Esophagus muscularis mucosa (tissue), 4 donors: ENCODE measurements at regions not wholly inside any gene's neighbourhood (a gene's known extent, or its start where the extent isn't known, plus 50 kb on each side); places are given as distances from the start of the nearest gene placed in this dataset.

Experiments
- DNase-seq: peaks from one replicate; pipeline ENCODE4 v3.0.0-alpha.2; 2017; ENCODE audit errors: extremely low spot score
- H3K27ac ChIP-seq, 4 donors: fragments of 200-600 bp; sonication (generic); replicated peaks in 1 of 4; 1 replicate in 3 of 4; 2 replicates in 1 of 4; pipeline ENCODE4 v1.5.1; 2016 to 2019; ENCODE audit warnings: mild to moderate bottlenecking in 1 of 4
- H3K27me3 ChIP-seq, 4 donors: fragments of 200-600 bp; sonication (generic); one replicate each; pipeline versions ENCODE4 v1.5.1 to v1.6.0; 2016 to 2019
- H3K36me3 ChIP-seq, 4 donors: fragments of 200-600 bp; sonication (generic); one replicate each; pipeline ENCODE4 v1.5.1; 2016 to 2019
- H3K4me1 ChIP-seq, 4 donors: fragments of 200-600 bp; sonication (generic); one replicate each; pipeline ENCODE4 v1.5.1; 2016 to 2019
- H3K4me3 ChIP-seq, 4 donors: fragments of 200-600 bp; sonication (generic); 1 replicate in 2 of 4; 2 replicates in 2 of 4; pipeline ENCODE4 v1.5.1; 2016 to 2019; ENCODE audit warnings: mild to moderate bottlenecking in 4 of 4, moderate library complexity in 1 of 4
- H3K9me3 ChIP-seq, 4 donors: fragments of 200-600 bp; sonication (generic); 1 replicate in 3 of 4; 2 replicates in 1 of 4; pipeline ENCODE4 v1.5.1; 2016 to 2019
- CTCF ChIP-seq, 3 experiments: fragments of 200-600 bp in 2 of 3; fragments of 450-650 bp in 1 of 3; sonication (generic) in 2 of 3; IDR thresholded peaks; one replicate each; pipeline ENCODE4 v1.5.1; 2017 to 2019; ENCODE audit warnings: antibody characterized with exemption in 3 of 3, mild to moderate bottlenecking in 2 of 3, moderate library complexity in 1 of 3
- EP300 ChIP-seq: sonication (generic); formaldehyde crosslinking; IDR thresholded peaks from one replicate; pipeline ENCODE4 v1.6.1; 2017; ENCODE audit warnings: antibody characterized with exemption
- POLR2A ChIP-seq: fragments of 450-650 bp; IDR thresholded peaks from one replicate; pipeline ENCODE4 v1.6.1; 2017; ENCODE audit warnings: antibody characterized with exemption, moderate library complexity, mild to moderate bottlenecking, low read depth
- POLR2AphosphoS5 ChIP-seq, 2 donors: sonication (generic); formaldehyde crosslinking; IDR thresholded peaks; one replicate each; pipeline ENCODE4 v1.6.1; 2017; ENCODE audit warnings: antibody characterized with exemption in 2 of 2
- WGBS: methylation state at CpG from one replicate; pipeline ENCODE4 v1.1.5; 2018; 5-methylcytosine and 5-hydroxymethylcytosine counted together
- intact Hi-C: fragments of 100-400 bp; cut with DNase I; formaldehyde crosslinking; loops from one replicate; pipeline ENCODE4 v1.15.1; 2023

GRCh38 chr11:32006799-32007388 lies 84.0 kb upstream of the RCN1 start:
- peaks cover 0 to 47% (median 0%) of the 10 kb centered on the region in 4 donors for H3K27me3 ChIP-seq
- no peak for DNase-seq
- TF ChIP-seq CTCF (IDR thresholded peaks at IDR 0.05) (peak in 2 of 3 experiments; percentile 37 to 53), EP300 (no peak)
- H3K9me3 ChIP-seq = no peaks in the 10 kb centered on the region
- no peaks in the 10 kb centered on the region for H3K36me3 ChIP-seq
- H3K27ac ChIP-seq = no peak overlapping the region
- H3K4me3 ChIP-seq = no peak overlapping the region
- WGBS = 8% methylated on average over 5 of the region's 5 CpGs
- no peaks in the 10 kb centered on the region for H3K4me1 ChIP-seq
- intact Hi-C loops = no loop called here

- WGBS = 95% methylated on average over 13 of the region's 13 CpGs
- TF ChIP-seq POLR2A (no peak), CTCF (IDR thresholded peaks at IDR 0.05) (no peak), POLR2AphosphoS5 (IDR thresholded peaks at IDR 0.05) (no peak), EP300 (no peak)
- intact Hi-C loops = no loop called here
Measured at GRCh38 chr11:32005786-32006416, 85.0 kb upstream of the RCN1 start.

DNA sequence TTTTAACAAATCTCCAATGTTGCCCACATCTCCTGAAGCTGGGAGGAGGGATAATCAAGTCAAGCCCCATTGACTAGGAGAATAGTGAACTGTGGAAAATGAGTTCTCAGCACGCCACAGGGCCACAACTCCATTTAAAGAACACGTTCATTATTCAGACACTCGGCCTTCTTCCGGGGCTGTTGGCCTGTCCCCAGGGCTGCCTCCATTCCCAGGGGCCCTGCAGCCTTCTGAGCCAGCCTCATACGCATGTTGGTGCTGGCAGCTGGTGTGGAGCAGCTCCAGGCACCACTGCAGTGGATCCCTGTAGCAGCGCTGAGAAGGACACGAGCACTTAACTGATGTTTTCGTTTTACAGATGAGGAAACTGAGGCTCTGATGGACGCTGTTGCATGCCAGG lies 87.5 kb upstream of the RCN1 start:
- Histone ChIP-seq H3K27me3 (peaks cover 0 to 37% (median 0%) of the 10 kb centered on the region in 4 donors), H3K4me1 (no peaks in the 10 kb centered on the region), H3K36me3 (no peaks in the 10 kb centered on the region), H3K9me3 (no peaks in the 10 kb centered on the region), H3K4me3 (no peak overlapping the region), H3K27ac (no peak overlapping the region)
- 76% methylated on average over 8 of the region's 9 CpGs for WGBS
- no peak for DNase-seq
- TF ChIP-seq POLR2AphosphoS5 (IDR thresholded peaks at IDR 0.05) (no peak), EP300 (no peak), CTCF (IDR thresholded peaks at IDR 0.05) (no peak), POLR2A (no peak)
- intact Hi-C loops = no loop called here

More at GRCh38 chr11:32005786-32006416, 85.0 kb upstream of the RCN1 start:
- H3K27me3 ChIP-seq = peaks cover 0 to 45% (median 0%) of the 10 kb centered on the region in 4 donors
- no peak for DNase-seq
- H3K27ac ChIP-seq = no peak overlapping the region
- no peaks in the 10 kb centered on the region for H3K9me3 ChIP-seq
- no peak overlapping the region for H3K4me3 ChIP-seq
- no peaks in the 10 kb centered on the region for H3K4me1 ChIP-seq
- no peaks in the 10 kb centered on the region for H3K36me3 ChIP-seq

DNA sequence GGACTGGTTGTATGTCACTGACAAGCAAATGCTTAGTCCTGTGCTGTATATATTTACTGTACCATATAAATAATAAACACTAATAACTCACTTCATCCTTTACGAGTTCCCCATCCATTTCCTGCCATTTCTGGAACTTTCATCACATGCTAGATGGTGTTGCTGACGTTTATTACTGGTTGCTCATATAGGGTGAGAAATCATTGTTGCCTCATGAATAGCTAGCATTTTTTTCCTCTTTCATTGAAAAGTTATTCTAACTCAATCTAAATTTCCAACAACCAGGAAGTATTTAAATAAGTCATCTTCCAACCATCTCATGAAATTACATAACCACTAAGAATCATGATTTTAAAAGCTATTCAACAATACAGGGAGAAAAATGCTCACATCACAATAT lies 88.6 kb upstream of the RCN1 start:
- no peak for TF ChIP-seq CTCF (IDR thresholded peaks at IDR 0.05)
- no peak for TF ChIP-seq POLR2A
- TF ChIP-seq POLR2AphosphoS5 (IDR thresholded peaks at IDR 0.05) = no peak
- TF ChIP-seq EP300 = no peak
- Histone ChIP-seq H3K4me3 (no peak overlapping the region), H3K36me3 (no peaks in the 10 kb centered on the region), H3K27ac (no peak overlapping the region), H3K27me3 (peaks cover 0 to 37% (median 0%) of the 10 kb centered on the region in 4 donors), H3K4me1 (no peaks in the 10 kb centered on the region), H3K9me3 (no peaks in the 10 kb centered on the region)
- intact Hi-C loops = no loop called here
- 74% methylated on average over 2 of the region's 2 CpGs for WGBS
- no peak for DNase-seq
